Fibroblast of lung (primary cell): ENCODE measurements at regions not wholly inside any gene's neighbourhood (a gene's known extent, or its start where the extent isn't known, plus 50 kb on each side); places are given as distances from the start of the nearest gene placed in this dataset.
"Not testable (repeated sequence)": the region's sequence is repeated elsewhere in the genome, so short reads cannot be mapped to it uniquely, and the experiment has no call there.

ENCODE experiments used
- DNase-seq, 2 donors: peaks; one replicate each; pipeline versions ENCODE4 v3.0.0 to v3.0.0-alpha.2; 2010; ENCODE audit warnings: low read depth in 2 of 2
- H2AFZ ChIP-seq: 2 replicates; pipeline ENCODE4 v1.5.1; 2012; ENCODE audit warnings: low read length, control low read depth, inconsistent platforms
- H3K27ac ChIP-seq: 2 replicates; pipeline ENCODE4 v1.5.1; 2011; ENCODE audit warnings: low read length, control low read depth; ENCODE audit not compliant: insufficient read depth
- H3K27me3 ChIP-seq: 2 replicates; pipeline ENCODE4 v1.5.1; 2011; ENCODE audit warnings: mild to moderate bottlenecking, low read length; ENCODE audit not compliant: control insufficient read depth, insufficient read depth
- H3K36me3 ChIP-seq: 2 replicates; pipeline ENCODE4 v1.5.1; 2011; ENCODE audit warnings: low read length; ENCODE audit not compliant: control insufficient read depth, insufficient read depth
- H3K4me1 ChIP-seq: 2 replicates; pipeline ENCODE4 v1.5.1; 2011; ENCODE audit warnings: low read length; ENCODE audit not compliant: control insufficient read depth, insufficient read depth; ENCODE audit errors: extremely low read depth
- H3K4me2 ChIP-seq: 2 replicates; pipeline ENCODE4 v1.5.1; 2011; ENCODE audit warnings: low read length, control low read depth; ENCODE audit not compliant: insufficient read depth; ENCODE audit errors: extremely low read depth
- H3K4me3 ChIP-seq, 4 experiments: fragments of 200-600 bp in 1 of 4; sonication (generic) in 1 of 4; replicated peaks in 1 of 4; 2 replicates each; pipeline ENCODE4 v1.5.1; 2011 to 2016; ENCODE audit warnings: low read length in 4 of 4, low read depth in 3 of 4, mild to moderate bottlenecking in 3 of 4, control low read depth in 2 of 4, inconsistent platforms in 1 of 4, mixed read lengths in 1 of 4; ENCODE audit not compliant: insufficient read depth in 1 of 4; ENCODE audit errors: control extremely low read depth in 1 of 4
- H3K79me2 ChIP-seq: 2 replicates; pipeline ENCODE4 v1.5.1; 2012; ENCODE audit warnings: mild to moderate bottlenecking, low read length, inconsistent platforms; ENCODE audit not compliant: control insufficient read depth, insufficient read depth
- H3K9ac ChIP-seq: 2 replicates; pipeline ENCODE4 v1.5.1; 2011; ENCODE audit warnings: mild to moderate bottlenecking, low read length, control low read depth; ENCODE audit not compliant: insufficient read depth
- H3K9me3 ChIP-seq: 2 replicates; pipeline ENCODE4 v1.5.1; 2012; ENCODE audit warnings: low read depth, low read length; ENCODE audit not compliant: control insufficient read depth, insufficient read depth
- H4K20me1 ChIP-seq: 2 replicates; pipeline ENCODE4 v1.5.1; 2011; ENCODE audit warnings: low read length; ENCODE audit not compliant: control insufficient read depth, insufficient read depth; ENCODE audit errors: extremely low read depth
- CTCF ChIP-seq, 2 donors: IDR thresholded peaks in 1 of 2; conservative IDR thresholded peaks in 1 of 2; 1 replicate in 1 of 2; 2 replicates in 1 of 2; pipeline ENCODE4 v1.5.1; 2011 to 2012; ENCODE audit warnings: low read length in 2 of 2, control low read depth in 1 of 2, inconsistent platforms in 1 of 2, low read depth in 1 of 2, mild to moderate bottlenecking in 1 of 2
- EZH2 ChIP-seq: IDR thresholded peaks from 2 replicates; pipeline ENCODE4 v1.5.1; 2012; ENCODE audit warnings: low read length, control low read depth, mild to moderate bottlenecking; ENCODE audit errors: missing control alignments

GRCh38 chr11:89583580-89583979 is 92.4 kb upstream of the NOX4 start:
- TF ChIP-seq CTCF (conservative IDR thresholded peaks at IDR 0.05 in 1 of 2, IDR thresholded peaks at IDR 0.05 in 1 of 2; ENCODE audit: low read depth in 1 of 2, low read length in 2 of 2) (no peak), EZH2 (no peak)
- Histone ChIP-seq H3K9ac (no peak overlapping the region), H2AFZ (no peak overlapping the region), H3K36me3 (no peaks in the 10 kb centered on the region), H3K4me1 (no peaks in the 10 kb centered on the region), H3K27me3 (no peaks in the 10 kb centered on the region), H3K4me3 (no peak overlapping the region), H3K27ac (no peak overlapping the region), H3K9me3 (no peaks in the 10 kb centered on the region), H3K79me2 (no peaks in the 10 kb centered on the region), H4K20me1 (no peaks in the 10 kb centered on the region), H3K4me2 (no peak overlapping the region)
- DNase-seq: no peak

GRCh38 chr11:89585046-89585445 is 93.9 kb upstream of the NOX4 start:
- H3K79me2 ChIP-seq, H3K4me1 ChIP-seq, H3K4me3 ChIP-seq, H3K9me3 ChIP-seq, H3K36me3 ChIP-seq, H3K9ac ChIP-seq, H4K20me1 ChIP-seq, H3K27me3 ChIP-seq, H2AFZ ChIP-seq, H3K4me2 ChIP-seq, H3K27ac ChIP-seq, DNase-seq: not testable (repeated sequence)

GRCh38 chr11:89585471-89585870 is 94.3 kb upstream of the NOX4 start:
- not testable (repeated sequence) for H3K4me2 ChIP-seq, H3K9me3 ChIP-seq, H3K4me3 ChIP-seq, H3K9ac ChIP-seq, H3K79me2 ChIP-seq, H2AFZ ChIP-seq, H3K4me1 ChIP-seq, H3K27ac ChIP-seq, H4K20me1 ChIP-seq, H3K27me3 ChIP-seq, H3K36me3 ChIP-seq
- peak in 1 of 2 donors; percentile 6 for DNase-seq

GRCh38 chr11:89589413-89589812 is 98.2 kb upstream of the NOX4 start:
- not testable (repeated sequence) for H3K36me3 ChIP-seq, H3K79me2 ChIP-seq, H3K9ac ChIP-seq, H3K27me3 ChIP-seq, H4K20me1 ChIP-seq, H3K9me3 ChIP-seq, H3K4me1 ChIP-seq, H3K4me3 ChIP-seq, H3K4me2 ChIP-seq, H2AFZ ChIP-seq, H3K27ac ChIP-seq
- DNase-seq: peak in 1 of 2 donors; percentile 18

GRCh38 chr11:89590008-89590632 is 98.9 kb upstream of the NOX4 start:
- not testable (repeated sequence) for H3K4me1 ChIP-seq, H3K27me3 ChIP-seq, H3K79me2 ChIP-seq, H3K4me3 ChIP-seq, H3K36me3 ChIP-seq, H3K9me3 ChIP-seq, H2AFZ ChIP-seq, H3K4me2 ChIP-seq, H3K27ac ChIP-seq, H3K9ac ChIP-seq, H4K20me1 ChIP-seq
- peak; percentile 39 to 53 for DNase-seq

GRCh38 chr11:89601263-89601662 is 108.8 kb upstream of the TRIM77 start:
- H3K4me2 ChIP-seq, H2AFZ ChIP-seq, H4K20me1 ChIP-seq, H3K27me3 ChIP-seq, H3K4me3 ChIP-seq, H3K4me1 ChIP-seq, H3K79me2 ChIP-seq, H3K36me3 ChIP-seq, H3K27ac ChIP-seq, H3K9me3 ChIP-seq, H3K9ac ChIP-seq: not testable (repeated sequence)
- peak; percentile 22 to 89 for DNase-seq
